ENCODE measurements at regions not wholly inside any gene's neighbourhood (a gene's known extent, or its start where the extent isn't known, plus 50 kb on each side); places are given as distances from the start of the nearest gene placed in this dataset.
"Not testable (repeated sequence)": the region's sequence is repeated elsewhere in the genome, so short reads cannot be mapped to it uniquely, and the experiment has no call there.

- no peak for DNase-seq (ENCODE audit: low read depth)
Observed at GRCh38 chrX:106220177-106220576, 52.1 kb downstream of the PWWP3B start.

- DNase-seq (ENCODE audit: low read depth), result no peak
Observed at GRCh38 chrX:106243376-106243775, 75.3 kb downstream of the PWWP3B start.

GRCh38 chrX:106246511-106246910, 78.4 kb downstream of the PWWP3B start:
- DNase-seq (ENCODE audit: low read depth), result no peak

GRCh38 chrX:106247162-106247561, 79.1 kb downstream of the PWWP3B start:
- DNase-seq (ENCODE audit: low read depth), result no peak

- DNase-seq (ENCODE audit: low read depth), result no peak
Observed at GRCh38 chrX:106249706-106250379, 81.7 kb downstream of the PWWP3B start.

GRCh38 chrX:106263817-106264216, 95.7 kb downstream of the PWWP3B start:
- DNase-seq (ENCODE audit: low read depth), result no peak

GRCh38 chrX:106273947-106274587, 106.0 kb downstream of the PWWP3B start:
- not testable (repeated sequence) for DNase-seq (ENCODE audit: low read depth)

GRCh38 chrX:106275172-106275571, 107.1 kb downstream of the PWWP3B start:
- not testable (repeated sequence) for DNase-seq (ENCODE audit: low read depth)

GRCh38 chrX:106278951-106279350, 110.8 kb downstream of the PWWP3B start:
- no peak for DNase-seq (ENCODE audit: low read depth)

- DNase-seq (ENCODE audit: low read depth), result no peak
Observed at GRCh38 chrX:106281383-106281782, 113.3 kb downstream of the PWWP3B start.

GRCh38 chrX:106283841-106284240, 115.7 kb downstream of the PWWP3B start:
- DNase-seq (ENCODE audit: low read depth), result no peak

GRCh38 chrX:106284431-106285025, 116.4 kb downstream of the PWWP3B start:
- DNase-seq (ENCODE audit: low read depth), result no peak

- no peak for DNase-seq (ENCODE audit: low read depth)
Observed at GRCh38 chrX:106286053-106286650, 118.0 kb downstream of the PWWP3B start.

GRCh38 chrX:106290778-106291177, 122.7 kb downstream of the PWWP3B start:
- not testable (repeated sequence) for DNase-seq (ENCODE audit: low read depth)

GRCh38 chrX:106291779-106292390, 123.8 kb downstream of the PWWP3B start:
- not testable (repeated sequence) for DNase-seq (ENCODE audit: low read depth)

GRCh38 chrX:106300239-106300638, 132.1 kb downstream of the PWWP3B start:
- no peak for DNase-seq (ENCODE audit: low read depth)

- DNase-seq (ENCODE audit: low read depth), result no peak
Observed at GRCh38 chrX:106300656-106301055, 132.6 kb downstream of the PWWP3B start.

- no peak for DNase-seq (ENCODE audit: low read depth)
Observed at GRCh38 chrX:106302304-106302703, 134.2 kb downstream of the PWWP3B start.

- DNase-seq (ENCODE audit: low read depth), result no peak
Observed at GRCh38 chrX:106306391-106306947, 138.4 kb downstream of the PWWP3B start.

- no peak for DNase-seq (ENCODE audit: low read depth)
Observed at GRCh38 chrX:106323357-106323756, 155.3 kb downstream of the PWWP3B start.

- DNase-seq (ENCODE audit: low read depth), result no peak
Observed at GRCh38 chrX:106331606-106332005, 163.5 kb downstream of the PWWP3B start.

GRCh38 chrX:106341823-106342222, 173.7 kb downstream of the PWWP3B start:
- no peak for DNase-seq (ENCODE audit: low read depth)
